Neural cell (in vitro differentiated cells): ENCODE measurements at regions not wholly inside any gene's neighbourhood (a gene's known extent, or its start where the extent isn't known, plus 50 kb on each side); places are given as distances from the start of the nearest gene placed in this dataset.

Source experiments
- H2AFZ ChIP-seq: fragments of 200-600, 300-800 bp; sonication (generic), shearing (Covaris generic); 2 replicates; pipeline ENCODE4 v1.6.0; 2014; ENCODE audit warnings: low read depth, mild to moderate bottlenecking, antibody characterized with exemption, low read length, moderate library complexity
- H3F3A ChIP-seq: fragments of 200-600 bp; shearing (Covaris generic); 2 replicates; pipeline ENCODE4 v1.6.1; 2016; ENCODE audit warnings: mild to moderate bottlenecking, moderate library complexity, mixed read lengths, antibody characterized with exemption, low read length; ENCODE audit not compliant: insufficient read depth, poor library complexity, severe bottlenecking
- H3K27ac ChIP-seq: fragments of 200-600, 300-800 bp; sonication (generic), shearing (Covaris generic); 2 replicates; pipeline ENCODE4 v1.5.1; 2014; ENCODE audit warnings: mild to moderate bottlenecking, low read length, moderate library complexity
- H3K27me3 ChIP-seq: fragments of 300-800, 200-600 bp; sonication (generic), shearing (Covaris generic); 2 replicates; pipeline ENCODE4 v1.6.0; 2014; ENCODE audit warnings: mild to moderate bottlenecking, low read depth, low read length, moderate library complexity; ENCODE audit not compliant: insufficient read depth
- H3K36me3 ChIP-seq: fragments of 300-800, 200-600 bp; sonication (generic), shearing (Covaris generic); 2 replicates; pipeline ENCODE4 v1.5.1; 2014; ENCODE audit warnings: mild to moderate bottlenecking, antibody characterized with exemption, low read length, moderate library complexity; ENCODE audit not compliant: insufficient read depth
- H3K4me2 ChIP-seq: fragments of 300-800, 200-600 bp; sonication (generic), shearing (Covaris generic); 2 replicates; pipeline ENCODE4 v1.6.0; 2014; ENCODE audit warnings: mild to moderate bottlenecking, low read length
- H3K4me3 ChIP-seq: fragments of 300-800, 200-600 bp; sonication (generic), shearing (Covaris generic); 2 replicates; pipeline ENCODE4 v1.5.1; 2014; ENCODE audit warnings: mild to moderate bottlenecking, low read length, moderate library complexity
- H3K79me2 ChIP-seq: fragments of 200-600 bp; shearing (Covaris generic); replicated peaks from 2 replicates; pipeline ENCODE4 v1.6.0; 2014; ENCODE audit warnings: mild to moderate bottlenecking, low read length, moderate library complexity; ENCODE audit not compliant: insufficient read depth
- H3K9ac ChIP-seq: fragments of 300-800, 200-600 bp; sonication (generic), shearing (Covaris generic); 2 replicates; pipeline ENCODE4 v1.6.1; 2016; ENCODE audit warnings: mild to moderate bottlenecking, low read length, mixed read lengths
- H3K9me2 ChIP-seq: fragments of 200-600 bp; shearing (Covaris generic); 2 replicates; pipeline ENCODE4 v1.6.1; 2016; ENCODE audit warnings: mild to moderate bottlenecking, low read length, mixed read lengths; ENCODE audit not compliant: insufficient read depth
- H3K9me3 ChIP-seq: fragments of 200-600, 300-800 bp; sonication (generic), shearing (Covaris generic); 2 replicates; pipeline ENCODE4 v1.6.1; 2016; ENCODE audit warnings: mild to moderate bottlenecking, mixed run types, low read length, moderate library complexity, mixed read lengths
- H4K20me1 ChIP-seq: fragments of 200-600 bp; shearing (Covaris generic); 2 replicates; pipeline ENCODE4 v1.6.1; 2016; ENCODE audit warnings: mild to moderate bottlenecking, mixed run types; ENCODE audit not compliant: insufficient read depth
- CTCF ChIP-seq: fragments of 450-650 bp; IDR thresholded peaks from 2 replicates; pipeline ENCODE4 v1.5.1; 2014; ENCODE audit warnings: antibody characterized with exemption, mild to moderate bottlenecking, moderate library complexity; ENCODE audit not compliant: poor library complexity, severe bottlenecking
- EP300 ChIP-seq: fragments of 450-650 bp; conservative IDR thresholded peaks from 2 replicates; pipeline ENCODE4 v1.6.1; 2014; ENCODE audit warnings: antibody characterized with exemption, mild to moderate bottlenecking, moderate library complexity; ENCODE audit not compliant: poor library complexity, severe bottlenecking
- EZH2 ChIP-seq: fragments of 200-600, 300-800 bp; shearing (Covaris generic), sonication (generic); IDR thresholded peaks from 2 replicates; pipeline ENCODE4 v1.6.1; 2014; ENCODE audit warnings: antibody characterized with exemption, low read length, borderline replicate concordance, mild to moderate bottlenecking; ENCODE audit not compliant: insufficient read depth, poor library complexity, severe bottlenecking
- MXI1 ChIP-seq: fragments of 450-650 bp; conservative IDR thresholded peaks from 2 replicates; pipeline ENCODE4 v1.6.1; 2014; ENCODE audit warnings: antibody characterized with exemption, mild to moderate bottlenecking; ENCODE audit not compliant: poor library complexity, severe bottlenecking
- POLR2AphosphoS5 ChIP-seq: IDR thresholded peaks from 2 replicates; pipeline ENCODE4 v1.6.1; 2012
- RAD21 ChIP-seq: fragments of 450-650 bp; conservative IDR thresholded peaks from 2 replicates; pipeline ENCODE4 v1.6.1; 2014; ENCODE audit warnings: antibody characterized with exemption, mild to moderate bottlenecking, moderate library complexity
- REST ChIP-seq: IDR thresholded peaks from 2 replicates; pipeline ENCODE4 v1.6.1; 2012; ENCODE audit warnings: borderline replicate concordance
- SMC3 ChIP-seq: fragments of 450-650 bp; conservative IDR thresholded peaks from 2 replicates; pipeline ENCODE4 v1.6.1; 2014; ENCODE audit warnings: antibody characterized with exemption, mild to moderate bottlenecking, moderate library complexity; ENCODE audit not compliant: poor library complexity
- TAF1 ChIP-seq: IDR thresholded peaks from 2 replicates; pipeline ENCODE4 v1.6.1; 2012; ENCODE audit warnings: low read depth

GRCh38 chr4:24364249-24364648 lies 220.1 kb downstream of the DHX15 start:
- H3F3A ChIP-seq = no peaks in the 10 kb centered on the region
- H3K9ac ChIP-seq = no peak overlapping the region
- no peaks in the 10 kb centered on the region for H3K9me3 ChIP-seq
- no peak overlapping the region for H2AFZ ChIP-seq
- H3K79me2 ChIP-seq = no peaks in the 10 kb centered on the region
- no peak overlapping the region for H3K4me2 ChIP-seq
- no peak overlapping the region for H3K27ac ChIP-seq
- H3K36me3 ChIP-seq = no peaks in the 10 kb centered on the region
- no peaks in the 10 kb centered on the region for H3K27me3 ChIP-seq
- no peak overlapping the region for H3K4me3 ChIP-seq
- TF ChIP-seq TAF1 (no peak), POLR2AphosphoS5 (no peak), MXI1 (no peak), RAD21 (no peak), CTCF (no peak), EZH2 (no peak), REST (no peak), EP300 (no peak)
- no peaks in the 10 kb centered on the region for H3K9me2 ChIP-seq
- no peaks in the 10 kb centered on the region for H4K20me1 ChIP-seq

DNA sequence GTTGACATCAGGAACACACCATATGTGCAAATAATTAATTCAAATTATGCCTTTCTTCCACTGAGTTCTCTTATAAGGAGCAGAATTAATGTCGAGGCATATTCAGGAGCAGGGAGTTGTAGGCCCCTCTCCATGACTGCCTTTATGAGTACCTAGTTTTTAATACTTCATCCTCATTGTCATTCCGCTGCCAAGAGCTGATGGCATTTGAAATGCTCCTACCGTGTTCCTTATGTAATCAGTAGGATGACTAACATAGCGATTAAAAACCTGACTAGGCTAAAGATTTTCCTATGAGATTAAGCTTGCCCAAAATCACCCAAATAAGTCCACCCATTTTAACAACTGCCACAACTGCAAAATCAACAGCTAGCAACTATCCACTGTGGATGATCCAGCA lies 220.6 kb downstream of the DHX15 start:
- Histone ChIP-seq H3F3A (no peaks in the 10 kb centered on the region), H3K36me3 (no peaks in the 10 kb centered on the region), H3K27me3 (no peaks in the 10 kb centered on the region), H3K79me2 (no peaks in the 10 kb centered on the region), H3K4me2 (no peak overlapping the region), H3K9me3 (no peaks in the 10 kb centered on the region), H3K9me2 (no peaks in the 10 kb centered on the region), H3K4me3 (no peak overlapping the region), H4K20me1 (no peaks in the 10 kb centered on the region), H3K27ac (no peak overlapping the region), H3K9ac (no peak overlapping the region), H2AFZ (no peak overlapping the region)
- TF ChIP-seq TAF1 (no peak), CTCF (no peak), EZH2 (no peak), SMC3 (no peak), MXI1 (no peak), EP300 (no peak), REST (no peak), POLR2AphosphoS5 (no peak), RAD21 (no peak)
